ENCODE measurements at regions not wholly inside any gene's neighbourhood (a gene's known extent, or its start where the extent isn't known, plus 50 kb on each side); places are given as distances from the start of the nearest gene placed in this dataset.

DNA sequence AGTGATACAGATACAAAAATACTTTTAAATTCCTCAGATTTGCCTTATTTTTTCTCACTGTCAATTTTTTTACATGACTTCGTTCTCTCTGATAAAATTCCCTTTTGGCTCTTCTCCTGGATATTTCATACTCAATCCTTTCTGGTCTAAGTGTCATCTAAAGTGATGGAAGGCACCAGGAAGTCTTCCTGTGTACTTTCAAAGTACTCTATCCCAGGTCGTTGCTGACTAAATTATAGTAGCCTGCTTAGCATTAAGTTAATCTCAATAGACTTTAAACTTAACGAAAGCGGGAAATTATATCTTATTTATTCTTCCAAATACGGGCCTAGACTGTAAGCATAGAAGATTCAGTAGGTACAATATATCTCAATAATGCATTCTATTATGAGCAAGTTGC, 67.8 kb downstream of the CASP12 start:
- TF ChIP-seq, protein P1, sequence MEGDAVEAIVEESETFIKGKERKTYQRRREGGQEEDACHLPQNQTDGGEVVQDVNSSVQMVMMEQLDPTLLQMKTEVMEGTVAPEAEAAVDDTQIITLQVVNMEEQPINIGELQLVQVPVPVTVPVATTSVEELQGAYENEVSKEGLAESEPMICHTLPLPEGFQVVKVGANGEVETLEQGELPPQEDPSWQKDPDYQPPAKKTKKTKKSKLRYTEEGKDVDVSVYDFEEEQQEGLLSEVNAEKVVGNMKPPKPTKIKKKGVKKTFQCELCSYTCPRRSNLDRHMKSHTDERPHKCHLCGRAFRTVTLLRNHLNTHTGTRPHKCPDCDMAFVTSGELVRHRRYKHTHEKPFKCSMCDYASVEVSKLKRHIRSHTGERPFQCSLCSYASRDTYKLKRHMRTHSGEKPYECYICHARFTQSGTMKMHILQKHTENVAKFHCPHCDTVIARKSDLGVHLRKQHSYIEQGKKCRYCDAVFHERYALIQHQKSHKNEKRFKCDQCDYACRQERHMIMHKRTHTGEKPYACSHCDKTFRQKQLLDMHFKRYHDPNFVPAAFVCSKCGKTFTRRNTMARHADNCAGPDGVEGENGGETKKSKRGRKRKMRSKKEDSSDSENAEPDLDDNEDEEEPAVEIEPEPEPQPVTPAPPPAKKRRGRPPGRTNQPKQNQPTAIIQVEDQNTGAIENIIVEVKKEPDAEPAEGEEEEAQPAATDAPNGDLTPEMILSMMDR (IDR thresholded peaks at IDR 0.05; ENCODE audit: insufficient read depth, low read depth, low read length, missing control alignments): no peak
- no peak overlapping the region for H3K4me3 ChIP-seq (ENCODE audit: low read length)

DNA sequence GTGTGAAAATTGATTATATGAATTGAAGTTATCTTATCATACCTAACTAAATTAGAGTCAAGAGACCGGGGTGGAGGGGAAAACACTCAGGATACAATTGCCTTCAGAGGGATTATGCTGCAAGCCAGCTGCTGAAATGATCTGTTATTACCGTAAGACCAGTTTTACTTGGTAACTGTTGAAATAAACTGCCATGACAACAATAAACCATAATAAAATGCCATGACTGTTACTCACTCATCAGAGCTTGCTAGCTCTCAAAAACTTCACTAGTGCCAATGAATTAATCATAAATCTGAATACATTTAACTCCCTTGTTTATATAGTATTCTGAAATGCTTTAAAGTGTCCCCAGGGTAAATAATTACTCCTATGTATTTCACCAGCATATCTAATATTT, 68.2 kb downstream of the CASP12 start:
- TF ChIP-seq, protein P1 (IDR thresholded peaks at IDR 0.05; ENCODE audit: insufficient read depth, low read depth, low read length, missing control alignments): no peak
- peak; percentile 89 for DNase-seq (ENCODE audit: low read depth)
- H3K4me3 ChIP-seq (ENCODE audit: low read length): no peak overlapping the region

More for the DNA sequence above, 67.8 kb downstream of the CASP12 start:
- DNase-seq (ENCODE audit: low read depth): no peak

DNA sequence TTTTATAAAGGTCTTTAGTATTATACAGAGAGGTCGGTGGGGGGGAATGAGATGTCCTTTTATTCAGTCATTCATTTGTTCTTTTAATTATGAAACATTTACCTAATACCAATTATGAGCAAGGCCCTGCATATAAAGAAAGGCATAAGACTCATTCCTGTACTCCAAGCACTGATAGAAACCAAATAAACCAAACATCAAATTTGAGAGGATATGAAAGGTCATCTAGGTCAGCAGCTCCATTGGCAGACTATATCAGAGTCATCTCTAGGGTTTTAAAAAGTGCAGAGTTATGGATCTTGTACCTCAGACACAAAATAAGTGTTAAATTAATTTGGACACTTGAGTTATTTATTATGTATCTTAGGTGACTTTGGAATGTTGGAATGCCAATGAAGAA, 71.5 kb downstream of the CASP12 start:
- TF ChIP-seq, protein P1 (IDR thresholded peaks at IDR 0.05; ENCODE audit: insufficient read depth, low read depth, low read length, missing control alignments): no peak
- H3K4me3 ChIP-seq (ENCODE audit: low read length): no peak overlapping the region
- no peak for DNase-seq (ENCODE audit: low read depth)

DNA sequence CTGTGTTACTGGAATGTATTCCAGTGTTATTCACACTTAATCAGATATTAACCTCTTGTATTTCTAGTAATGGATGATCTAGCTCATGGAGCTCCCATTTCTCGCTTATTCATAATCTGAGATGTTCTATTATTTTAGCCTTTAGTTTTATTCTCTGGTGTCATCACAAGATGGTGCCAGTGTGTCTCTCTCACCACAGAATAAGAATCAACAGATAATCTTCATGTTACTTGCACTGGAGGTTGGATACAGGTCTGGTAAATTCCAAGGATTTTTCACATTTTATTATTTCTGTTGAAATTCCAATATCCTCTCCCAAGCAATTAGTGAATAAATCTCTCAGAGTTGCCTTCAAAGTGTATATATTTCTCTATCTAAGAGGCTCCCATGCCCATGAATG, 74.6 kb downstream of the CASP12 start:
- TF ChIP-seq, protein P1 (IDR thresholded peaks at IDR 0.05; ENCODE audit: insufficient read depth, low read depth, low read length, missing control alignments): no peak

DNA sequence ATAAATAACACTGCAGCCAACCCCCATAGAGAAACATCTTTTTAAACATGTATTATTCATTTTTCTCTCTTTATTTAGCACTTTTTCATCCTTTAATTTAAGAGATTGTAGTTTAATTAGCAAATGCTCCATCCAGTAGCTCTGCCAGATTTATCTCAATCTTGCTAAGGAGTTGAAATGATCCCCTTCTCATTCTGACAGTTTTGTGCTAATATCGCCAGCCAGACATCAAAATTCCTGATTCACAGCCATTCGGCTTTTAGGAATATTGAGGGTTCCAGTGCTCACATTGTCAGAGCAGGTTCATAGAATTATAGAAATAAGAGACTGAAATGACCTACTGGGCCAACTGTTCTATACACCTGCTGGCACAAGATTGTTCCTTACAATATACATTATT, 77.8 kb downstream of the CASP12 start:
- no peak for DNase-seq (ENCODE audit: low read depth)
- H3K4me3 ChIP-seq (ENCODE audit: low read length): no peak overlapping the region
- TF ChIP-seq, protein P1 (IDR thresholded peaks at IDR 0.05; ENCODE audit: insufficient read depth, low read depth, low read length, missing control alignments): no peak

More for the DNA sequence above, 74.6 kb downstream of the CASP12 start:
- no peak for DNase-seq (ENCODE audit: low read depth)
- H3K4me3 ChIP-seq (ENCODE audit: low read length): no peak overlapping the region

DNA sequence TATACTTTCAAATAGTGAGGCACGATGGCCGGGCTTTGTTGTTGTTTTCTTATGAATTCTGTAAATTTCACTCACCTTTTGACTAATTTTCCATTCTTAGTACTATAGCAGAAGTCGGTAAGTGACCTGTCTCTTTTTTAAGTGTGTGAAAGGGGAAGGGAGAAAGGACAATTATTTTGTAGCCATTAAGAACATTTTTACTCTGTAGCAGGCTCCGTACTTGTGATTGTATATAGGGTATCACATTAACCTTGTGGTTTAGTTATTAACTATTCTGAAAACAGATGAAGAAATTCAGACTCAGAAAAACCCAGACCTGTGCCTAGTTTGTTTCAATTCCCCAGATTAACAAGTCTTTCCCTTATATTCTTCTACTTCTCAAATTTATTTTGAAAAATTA, 78.7 kb downstream of the CASP12 start:
- no peak overlapping the region for H3K4me3 ChIP-seq (ENCODE audit: low read length)
- no peak for DNase-seq (ENCODE audit: low read depth)
- TF ChIP-seq, protein P1 (IDR thresholded peaks at IDR 0.05; ENCODE audit: insufficient read depth, low read depth, low read length, missing control alignments): no peak

DNA sequence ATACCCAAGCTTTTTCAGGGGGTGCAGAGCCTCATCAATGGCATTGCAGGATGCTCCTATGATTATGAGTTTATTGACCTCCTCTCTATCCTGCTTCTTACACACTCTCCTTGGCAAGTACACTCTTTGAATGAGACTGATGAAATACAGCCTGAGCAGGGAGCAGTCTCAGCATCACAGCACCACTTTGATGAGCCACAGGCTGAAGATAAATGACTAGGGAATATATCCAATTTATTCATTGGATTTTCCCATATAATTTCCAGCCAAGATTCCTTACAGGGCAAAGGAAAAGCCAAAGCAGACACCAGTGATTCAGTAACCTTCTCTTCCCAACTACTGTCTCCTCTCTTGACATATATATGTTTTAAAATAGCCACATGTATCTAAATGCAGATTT, 79.2 kb downstream of the CASP12 start:
- no peak for DNase-seq (ENCODE audit: low read depth)
- no peak overlapping the region for H3K4me3 ChIP-seq (ENCODE audit: low read length)
- TF ChIP-seq, protein P1 (IDR thresholded peaks at IDR 0.05; ENCODE audit: insufficient read depth, low read depth, low read length, missing control alignments): no peak
